Mesothelial cell of epicardium (in vitro differentiated cells): ENCODE measurements at regions not wholly inside any gene's neighbourhood (a gene's known extent, or its start where the extent isn't known, plus 50 kb on each side); places are given as distances from the start of the nearest gene placed in this dataset.

Source experiments
- DNase-seq, 2 experiments: peaks; one replicate each; pipeline ENCODE4 v3.0.0; 2021; ENCODE audit warnings: low spot score in 2 of 2; ENCODE audit not compliant: unreplicated experiment in 2 of 2
- H3K27ac Mint-ChIP-seq: 2 replicates; pipeline ENCODE4 v1.8.0; 2021; ENCODE audit warnings: mixed read lengths
- H3K27me3 Mint-ChIP-seq: 2 replicates; pipeline ENCODE4 v1.8.0; 2021; ENCODE audit warnings: low read depth, mixed read lengths
- H3K36me3 Mint-ChIP-seq: 2 replicates; pipeline ENCODE4 v1.8.0; 2021; ENCODE audit warnings: mixed read lengths
- H3K4me1 Mint-ChIP-seq: 2 replicates; pipeline ENCODE4 v1.8.0; 2021; ENCODE audit warnings: mixed read lengths
- H3K4me3 Mint-ChIP-seq: 2 replicates; pipeline ENCODE4 v1.8.0; 2021; ENCODE audit warnings: mild to moderate bottlenecking, moderate library complexity, mixed read lengths
- H3K9me3 Mint-ChIP-seq: 2 replicates; pipeline ENCODE4 v1.8.0; 2021; ENCODE audit warnings: mixed read lengths
- TF ChIP-seq, protein P1 (sequence below): fragments of 200-600 bp; sonication (generic); IDR thresholded peaks from one replicate; pipeline ENCODE4 v1.5.0; 2021; ENCODE audit warnings: antibody characterized with exemption; ENCODE audit not compliant: unreplicated experiment

DNA sequence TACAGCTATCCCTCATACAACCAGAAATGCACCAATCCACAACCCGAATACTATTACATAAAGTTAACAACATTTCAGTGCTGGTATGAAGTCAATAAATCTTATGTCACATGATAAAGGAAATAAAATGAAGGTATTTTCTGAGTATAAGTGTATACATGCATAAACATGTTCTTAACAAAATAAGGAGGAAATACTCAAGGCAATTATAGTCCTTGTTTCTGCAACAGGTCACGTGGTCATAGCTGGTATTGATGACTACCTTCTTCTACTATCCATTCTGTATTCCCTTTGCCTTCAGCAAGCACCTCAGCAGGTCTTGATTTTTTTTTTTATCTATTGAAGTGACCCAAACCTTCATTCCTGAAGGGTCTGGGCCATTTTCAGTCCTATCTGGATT, 675.6 kb downstream of the RPL10L start:
- DNase-seq, result no peak
- TF ChIP-seq, protein P1, sequence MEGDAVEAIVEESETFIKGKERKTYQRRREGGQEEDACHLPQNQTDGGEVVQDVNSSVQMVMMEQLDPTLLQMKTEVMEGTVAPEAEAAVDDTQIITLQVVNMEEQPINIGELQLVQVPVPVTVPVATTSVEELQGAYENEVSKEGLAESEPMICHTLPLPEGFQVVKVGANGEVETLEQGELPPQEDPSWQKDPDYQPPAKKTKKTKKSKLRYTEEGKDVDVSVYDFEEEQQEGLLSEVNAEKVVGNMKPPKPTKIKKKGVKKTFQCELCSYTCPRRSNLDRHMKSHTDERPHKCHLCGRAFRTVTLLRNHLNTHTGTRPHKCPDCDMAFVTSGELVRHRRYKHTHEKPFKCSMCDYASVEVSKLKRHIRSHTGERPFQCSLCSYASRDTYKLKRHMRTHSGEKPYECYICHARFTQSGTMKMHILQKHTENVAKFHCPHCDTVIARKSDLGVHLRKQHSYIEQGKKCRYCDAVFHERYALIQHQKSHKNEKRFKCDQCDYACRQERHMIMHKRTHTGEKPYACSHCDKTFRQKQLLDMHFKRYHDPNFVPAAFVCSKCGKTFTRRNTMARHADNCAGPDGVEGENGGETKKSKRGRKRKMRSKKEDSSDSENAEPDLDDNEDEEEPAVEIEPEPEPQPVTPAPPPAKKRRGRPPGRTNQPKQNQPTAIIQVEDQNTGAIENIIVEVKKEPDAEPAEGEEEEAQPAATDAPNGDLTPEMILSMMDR, result no peak
- Mint-ChIP-seq H3K9me3 (no peaks in the 10 kb centered on the region), H3K4me1 (no peaks in the 10 kb centered on the region), H3K27ac (no peak overlapping the region), H3K4me3 (no peak overlapping the region), H3K36me3 (no peaks in the 10 kb centered on the region), H3K27me3 (no peaks in the 10 kb centered on the region)

DNA sequence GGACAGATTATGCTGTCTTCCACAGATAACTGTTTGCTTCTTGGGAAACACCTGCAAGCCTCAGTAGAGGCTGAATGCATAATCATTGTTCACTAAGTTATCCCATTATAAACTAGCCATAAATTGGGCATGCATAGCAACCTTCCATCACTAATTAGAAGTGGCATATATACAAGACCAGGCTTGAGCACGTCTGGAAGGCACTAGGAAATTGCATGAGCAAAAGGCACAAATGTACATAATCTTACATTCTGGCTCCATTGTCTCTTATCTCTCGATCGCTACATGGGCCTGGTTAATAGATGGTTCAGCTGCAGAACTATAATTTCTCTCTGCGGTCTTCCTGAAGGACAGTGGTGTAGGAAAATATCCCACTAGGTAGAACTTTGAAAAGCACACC, 679.2 kb downstream of the RPL10L start:
- Mint-ChIP-seq H3K36me3 (no peaks in the 10 kb centered on the region), H3K4me3 (no peak overlapping the region), H3K9me3 (peaks cover 6% of the 10 kb centered on the region), H3K4me1 (no peaks in the 10 kb centered on the region), H3K27me3 (no peaks in the 10 kb centered on the region), H3K27ac (no peak overlapping the region)
- no peak for DNase-seq
- TF ChIP-seq, protein P1, result no peak

DNA sequence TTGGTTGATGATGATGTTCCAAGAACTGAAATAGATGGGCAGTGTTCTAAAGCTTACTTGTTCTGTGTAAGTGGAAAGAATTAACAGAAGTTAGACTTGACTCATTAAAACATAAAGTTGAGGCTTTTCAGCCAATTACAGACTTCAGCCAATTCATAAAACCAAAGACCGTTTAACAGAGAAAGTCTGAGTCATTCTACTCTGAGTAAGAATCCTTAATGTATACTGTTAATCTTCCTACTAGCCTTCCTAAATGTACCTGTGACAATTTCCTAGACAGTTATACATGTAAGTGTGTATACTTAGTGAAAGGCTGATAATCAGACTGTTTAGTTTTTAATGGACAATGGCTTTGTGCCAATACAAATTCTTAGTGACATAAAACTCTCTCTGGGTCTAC, 681.0 kb downstream of the RPL10L start:
- DNase-seq, result no peak
- Mint-ChIP-seq H3K4me3 (no peak overlapping the region), H3K27ac (no peak overlapping the region), H3K9me3 (peaks cover 6% of the 10 kb centered on the region), H3K36me3 (no peaks in the 10 kb centered on the region), H3K4me1 (no peaks in the 10 kb centered on the region), H3K27me3 (no peaks in the 10 kb centered on the region)
- TF ChIP-seq, protein P1, result no peak

DNA sequence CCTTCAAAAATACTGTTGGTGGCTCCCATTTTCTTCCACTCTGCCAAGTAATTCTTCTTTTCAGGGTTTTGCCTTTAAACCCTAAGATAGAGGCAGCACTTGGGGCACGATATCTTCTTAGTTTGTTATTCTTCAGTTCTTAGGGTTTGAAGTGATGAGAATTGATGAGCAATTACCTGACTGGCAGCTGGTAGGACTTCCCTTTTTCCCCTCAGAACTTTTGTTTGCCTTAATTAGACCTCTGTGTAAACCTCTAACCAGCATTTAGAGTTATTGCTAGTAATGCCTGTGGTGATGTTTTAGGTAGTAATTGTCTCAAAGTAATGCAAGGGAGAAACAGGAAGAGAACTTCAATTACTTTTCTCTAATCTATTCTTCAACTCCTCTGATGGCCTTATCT, 683.5 kb downstream of the RPL10L start:
- H3K4me1 Mint-ChIP-seq, result no peaks in the 10 kb centered on the region
- DNase-seq, result no peak
- H3K9me3 Mint-ChIP-seq, result peaks cover 6% of the 10 kb centered on the region
- no peaks in the 10 kb centered on the region for H3K36me3 Mint-ChIP-seq
- TF ChIP-seq, protein P1, result no peak
- H3K27me3 Mint-ChIP-seq, result no peaks in the 10 kb centered on the region
- H3K27ac Mint-ChIP-seq, result no peak overlapping the region
- no peak overlapping the region for H3K4me3 Mint-ChIP-seq

DNA sequence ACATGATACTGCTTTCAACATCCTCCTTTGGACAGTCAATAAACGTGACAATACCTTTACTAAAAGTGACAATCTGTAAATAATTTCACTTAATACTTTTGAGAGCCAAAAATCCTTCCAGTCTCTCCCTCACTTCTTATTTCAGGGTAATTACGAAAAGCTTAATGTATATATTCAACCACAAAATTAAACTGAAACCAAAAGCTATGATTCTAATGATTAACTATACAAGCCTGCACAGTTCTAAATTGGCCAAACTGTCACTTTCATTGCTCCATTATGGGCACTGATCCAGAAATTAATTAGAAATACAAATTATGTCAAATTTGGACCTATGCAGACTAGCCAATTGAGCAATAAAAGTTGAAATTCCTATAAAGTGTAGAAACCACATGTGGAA, 696.5 kb upstream of the MIS18BP1 start:
- no peak for DNase-seq
- Mint-ChIP-seq H3K36me3 (no peaks in the 10 kb centered on the region), H3K4me3 (no peak overlapping the region), H3K9me3 (no peaks in the 10 kb centered on the region), H3K27ac (no peak overlapping the region), H3K4me1 (no peaks in the 10 kb centered on the region), H3K27me3 (no peaks in the 10 kb centered on the region)
- TF ChIP-seq, protein P1, result no peak

DNA sequence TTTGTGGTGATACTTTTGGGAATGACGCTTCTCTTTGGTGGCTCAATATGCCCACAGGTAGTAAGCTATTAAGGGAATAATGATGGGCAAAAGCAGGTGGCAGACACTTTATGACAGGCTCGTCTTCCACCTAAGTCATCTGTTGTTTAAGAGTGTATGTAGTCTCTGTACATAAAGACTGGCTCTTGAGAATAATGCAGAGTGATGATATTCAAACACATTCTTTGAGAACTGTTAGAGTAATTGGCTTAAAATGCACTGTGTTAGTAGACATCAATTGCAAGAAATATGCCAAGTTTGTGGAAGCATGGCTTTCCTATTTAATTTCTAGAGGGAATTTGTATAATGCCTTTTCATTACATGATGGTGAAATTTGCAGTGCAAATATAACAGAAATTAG, 694.8 kb upstream of the MIS18BP1 start:
- Mint-ChIP-seq H3K4me3 (no peak overlapping the region), H3K27me3 (no peaks in the 10 kb centered on the region), H3K4me1 (no peaks in the 10 kb centered on the region), H3K36me3 (no peaks in the 10 kb centered on the region), H3K9me3 (no peaks in the 10 kb centered on the region), H3K27ac (no peak overlapping the region)
- DNase-seq, result no peak
- TF ChIP-seq, protein P1, result no peak
